ENCODE measurements at regions not wholly inside any gene's neighbourhood (a gene's known extent, or its start where the extent isn't known, plus 50 kb on each side); places are given as distances from the start of the nearest gene placed in this dataset.

- no peaks in the 10 kb centered on the region for H3K36me3 Mint-ChIP-seq
- peaks cover 0 to 4% of the 10 kb centered on the region in 2 donors for H3K27me3 Mint-ChIP-seq
- ChIA-PET CTCF (no interaction called here), POLR2A (no interaction called here)
- Histone ChIP-seq H3K36me3 (ENCODE audit: control insufficient read depth in 2 of 2, extremely low read depth in 1 of 2, insufficient read depth in 1 of 2, low read length in 1 of 2) (no peaks in the 10 kb centered on the region), H3K4me3 (ENCODE audit: control insufficient read depth in 1 of 2, extremely low read depth in 1 of 2, low read length in 1 of 2) (no peak overlapping the region), H3K9me3 (no peaks in the 10 kb centered on the region), H3K27ac (ENCODE audit: low read length) (no peak overlapping the region), H3K27me3 (replicated peaks in 1 of 2; ENCODE audit: control insufficient read depth in 2 of 2, extremely low read depth in 1 of 2, insufficient read depth in 2 of 2, low read length in 1 of 2) (no peaks in the 10 kb centered on the region), H3K4me1 (ENCODE audit: control insufficient read depth in 1 of 2, extremely low read depth in 1 of 2, insufficient read depth in 2 of 2, low read length in 2 of 2) (no peaks in the 10 kb centered on the region)
- no peak overlapping the region for H3K27ac Mint-ChIP-seq
- no CpG with 5 or more reads among the region's 1 CpG for WGBS (ENCODE audit: insufficient coverage)
- H3K4me1 Mint-ChIP-seq: no peaks in the 10 kb centered on the region
- DNase-seq (no peak), ATAC-seq (replicated peaks in 1 of 4) (no peak)
- peaks cover 0 to 6% (median 4%) of the 10 kb centered on the region in 3 donors for H3K9me3 Mint-ChIP-seq
- no peak overlapping the region for H3K4me3 Mint-ChIP-seq
Measured at GRCh38 chrX:117038918-117039440, 576.2 kb upstream of the CT83 start.

- Histone ChIP-seq H3K9me3 (no peaks in the 10 kb centered on the region), H3K4me3 (ENCODE audit: control insufficient read depth in 1 of 2, extremely low read depth in 1 of 2, low read length in 1 of 2) (no peak overlapping the region), H3K36me3 (ENCODE audit: control insufficient read depth in 2 of 2, extremely low read depth in 1 of 2, insufficient read depth in 1 of 2, low read length in 1 of 2) (no peaks in the 10 kb centered on the region), H3K4me1 (ENCODE audit: control insufficient read depth in 1 of 2, extremely low read depth in 1 of 2, insufficient read depth in 2 of 2, low read length in 2 of 2) (no peaks in the 10 kb centered on the region), H3K27ac (ENCODE audit: low read length) (no peak overlapping the region), H3K27me3 (replicated peaks in 1 of 2; ENCODE audit: control insufficient read depth in 2 of 2, extremely low read depth in 1 of 2, insufficient read depth in 2 of 2, low read length in 1 of 2) (no peaks in the 10 kb centered on the region)
- Mint-ChIP-seq H3K9me3 (peaks cover 0 to 9% (median 2%) of the 10 kb centered on the region in 3 donors), H3K4me1 (no peaks in the 10 kb centered on the region), H3K4me3 (no peak overlapping the region), H3K27me3 (no peaks in the 10 kb centered on the region), H3K27ac (no peak overlapping the region), H3K36me3 (no peaks in the 10 kb centered on the region)
- ChIA-PET CTCF (no interaction called here), POLR2A (no interaction called here)
- no peak for DNase-seq
- ATAC-seq (replicated peaks in 1 of 4): no peak
Measured at GRCh38 chrX:117010243-117010642, 547.5 kb upstream of the CT83 start.

- no peaks in the 10 kb centered on the region for H3K27me3 ChIP-seq (replicated peaks in 1 of 2; ENCODE audit: control insufficient read depth in 2 of 2, extremely low read depth in 1 of 2, insufficient read depth in 2 of 2, low read length in 1 of 2)
- DNase-seq (no peak), ATAC-seq (replicated peaks in 1 of 4) (no peak)
- no peaks in the 10 kb centered on the region for H3K9me3 ChIP-seq
- no peak overlapping the region for H3K27ac Mint-ChIP-seq
- POLR2A ChIA-PET: no interaction called here
- H3K4me1 ChIP-seq (ENCODE audit: control insufficient read depth in 1 of 2, extremely low read depth in 1 of 2, insufficient read depth in 2 of 2, low read length in 2 of 2): no peaks in the 10 kb centered on the region
- H3K36me3 Mint-ChIP-seq: no peaks in the 10 kb centered on the region
- CTCF ChIA-PET: no interaction called here
- H3K4me3 ChIP-seq (ENCODE audit: control insufficient read depth in 1 of 2, extremely low read depth in 1 of 2, low read length in 1 of 2): no peak overlapping the region
- no peak overlapping the region for H3K4me3 Mint-ChIP-seq
- H3K36me3 ChIP-seq (ENCODE audit: control insufficient read depth in 2 of 2, extremely low read depth in 1 of 2, insufficient read depth in 1 of 2, low read length in 1 of 2): no peaks in the 10 kb centered on the region
- no peaks in the 10 kb centered on the region for H3K27me3 Mint-ChIP-seq
- no peaks in the 10 kb centered on the region for H3K9me3 Mint-ChIP-seq
- no peaks in the 10 kb centered on the region for H3K4me1 Mint-ChIP-seq
- H3K27ac ChIP-seq (ENCODE audit: low read length): no peak overlapping the region
- no CpG with 5 or more reads among the region's 3 CpGs for WGBS (ENCODE audit: insufficient coverage)
Measured at GRCh38 chrX:117002981-117003380, 540.2 kb upstream of the CT83 start.

GRCh38 chrX:116975517-116975916, 512.7 kb upstream of the CT83 start:
- ChIA-PET POLR2A (no interaction called here), CTCF (no interaction called here)
- H3K36me3 Mint-ChIP-seq: no peaks in the 10 kb centered on the region
- Histone ChIP-seq H3K4me3 (ENCODE audit: control insufficient read depth in 1 of 2, extremely low read depth in 1 of 2, low read length in 1 of 2) (no peak overlapping the region), H3K27ac (ENCODE audit: low read length) (no peak overlapping the region), H3K27me3 (replicated peaks in 1 of 2; ENCODE audit: control insufficient read depth in 2 of 2, extremely low read depth in 1 of 2, insufficient read depth in 2 of 2, low read length in 1 of 2) (no peaks in the 10 kb centered on the region), H3K36me3 (ENCODE audit: control insufficient read depth in 2 of 2, extremely low read depth in 1 of 2, insufficient read depth in 1 of 2, low read length in 1 of 2) (no peaks in the 10 kb centered on the region), H3K4me1 (ENCODE audit: control insufficient read depth in 1 of 2, extremely low read depth in 1 of 2, insufficient read depth in 2 of 2, low read length in 2 of 2) (no peaks in the 10 kb centered on the region), H3K9me3 (no peaks in the 10 kb centered on the region)
- peaks cover 4 to 11% (median 11%) of the 10 kb centered on the region in 3 donors for H3K9me3 Mint-ChIP-seq
- ATAC-seq (replicated peaks in 1 of 4) (no peak), DNase-seq (no peak)
- no peak overlapping the region for H3K4me3 Mint-ChIP-seq
- no peaks in the 10 kb centered on the region for H3K4me1 Mint-ChIP-seq
- peaks cover 0 to 4% of the 10 kb centered on the region in 2 donors for H3K27me3 Mint-ChIP-seq
- no peak overlapping the region for H3K27ac Mint-ChIP-seq

- Mint-ChIP-seq H3K4me3 (no peak overlapping the region), H3K36me3 (no peaks in the 10 kb centered on the region), H3K4me1 (no peaks in the 10 kb centered on the region), H3K9me3 (peaks cover 2 to 6% (median 5%) of the 10 kb centered on the region in 3 donors), H3K27ac (no peak overlapping the region), H3K27me3 (peaks cover 0 to 4% of the 10 kb centered on the region in 2 donors)
- WGBS (ENCODE audit: insufficient coverage): no CpG with 5 or more reads among the region's 2 CpGs
- ChIA-PET POLR2A (no interaction called here), CTCF (no interaction called here)
- Histone ChIP-seq H3K27ac (ENCODE audit: low read length) (no peak overlapping the region), H3K36me3 (ENCODE audit: control insufficient read depth in 2 of 2, extremely low read depth in 1 of 2, insufficient read depth in 1 of 2, low read length in 1 of 2) (no peaks in the 10 kb centered on the region), H3K4me3 (ENCODE audit: control insufficient read depth in 1 of 2, extremely low read depth in 1 of 2, low read length in 1 of 2) (no peak overlapping the region), H3K27me3 (replicated peaks in 1 of 2; ENCODE audit: control insufficient read depth in 2 of 2, extremely low read depth in 1 of 2, insufficient read depth in 2 of 2, low read length in 1 of 2) (no peaks in the 10 kb centered on the region), H3K4me1 (ENCODE audit: control insufficient read depth in 1 of 2, extremely low read depth in 1 of 2, insufficient read depth in 2 of 2, low read length in 2 of 2) (no peaks in the 10 kb centered on the region), H3K9me3 (no peaks in the 10 kb centered on the region)
- ATAC-seq (replicated peaks in 1 of 4): no peak
- DNase-seq: no peak
Measured at GRCh38 chrX:116972362-116972761, 509.6 kb upstream of the CT83 start.

- WGBS (ENCODE audit: insufficient coverage): no CpG with 5 or more reads among the region's 7 CpGs
- H3K36me3 Mint-ChIP-seq: no peaks in the 10 kb centered on the region
- H3K27ac ChIP-seq (ENCODE audit: low read length): no peak overlapping the region
- no peaks in the 10 kb centered on the region for H3K27me3 Mint-ChIP-seq
- DNase-seq (no peak), ATAC-seq (replicated peaks in 1 of 4) (no peak)
- no peak overlapping the region for H3K4me3 ChIP-seq (ENCODE audit: control insufficient read depth in 1 of 2, extremely low read depth in 1 of 2, low read length in 1 of 2)
- ChIA-PET CTCF (no interaction called here), POLR2A (interaction anchor here in 1 of 2 donors (0.6 kb wide), 1 partner anchor 12 kb away, joined by 3 read pairs; no protein-coding TSS in a partner anchor)
- H3K4me1 Mint-ChIP-seq: no peaks in the 10 kb centered on the region
- no peaks in the 10 kb centered on the region for H3K36me3 ChIP-seq (ENCODE audit: control insufficient read depth in 2 of 2, extremely low read depth in 1 of 2, insufficient read depth in 1 of 2, low read length in 1 of 2)
- no peaks in the 10 kb centered on the region for H3K27me3 ChIP-seq (replicated peaks in 1 of 2; ENCODE audit: control insufficient read depth in 2 of 2, extremely low read depth in 1 of 2, insufficient read depth in 2 of 2, low read length in 1 of 2)
- no peak overlapping the region for H3K27ac Mint-ChIP-seq
- H3K4me3 Mint-ChIP-seq: no peak overlapping the region
- no peaks in the 10 kb centered on the region for H3K4me1 ChIP-seq (ENCODE audit: control insufficient read depth in 1 of 2, extremely low read depth in 1 of 2, insufficient read depth in 2 of 2, low read length in 2 of 2)
- H3K9me3 Mint-ChIP-seq: peaks cover 0 to 4% (median 0%) of the 10 kb centered on the region in 3 donors
- no peaks in the 10 kb centered on the region for H3K9me3 ChIP-seq
Measured at GRCh38 chrX:116961872-116962582, 499.3 kb upstream of the CT83 start.

GRCh38 chrX:116930311-116930710, 467.5 kb upstream of the CT83 start:
- no peak overlapping the region for H3K27ac ChIP-seq (ENCODE audit: low read length)
- H3K9me3 Mint-ChIP-seq: peaks cover 0 to 5% (median 0%) of the 10 kb centered on the region in 3 donors
- ChIA-PET CTCF (no interaction called here), POLR2A (no interaction called here)
- H3K36me3 ChIP-seq (ENCODE audit: control insufficient read depth in 2 of 2, extremely low read depth in 1 of 2, insufficient read depth in 1 of 2, low read length in 1 of 2): no peaks in the 10 kb centered on the region
- H3K27me3 Mint-ChIP-seq: peaks cover 0 to 6% of the 10 kb centered on the region in 2 donors
- H3K27me3 ChIP-seq (replicated peaks in 1 of 2; ENCODE audit: control insufficient read depth in 2 of 2, extremely low read depth in 1 of 2, insufficient read depth in 2 of 2, low read length in 1 of 2): peaks cover 0 to 2% of the 10 kb centered on the region in 2 experiments
- H3K36me3 Mint-ChIP-seq: no peaks in the 10 kb centered on the region
- no peaks in the 10 kb centered on the region for H3K9me3 ChIP-seq
- no peak overlapping the region for H3K4me3 ChIP-seq (ENCODE audit: control insufficient read depth in 1 of 2, extremely low read depth in 1 of 2, low read length in 1 of 2)
- DNase-seq: no peak
- H3K4me1 ChIP-seq (ENCODE audit: control insufficient read depth in 1 of 2, extremely low read depth in 1 of 2, insufficient read depth in 2 of 2, low read length in 2 of 2): no peaks in the 10 kb centered on the region
- no peaks in the 10 kb centered on the region for H3K4me1 Mint-ChIP-seq
- H3K4me3 Mint-ChIP-seq: no peak overlapping the region
- no peak overlapping the region for H3K27ac Mint-ChIP-seq
- WGBS (ENCODE audit: insufficient coverage): no CpG with 5 or more reads among the region's 6 CpGs
- ATAC-seq (replicated peaks in 1 of 4): no peak

Data from T-cell (primary cell).